ENCODE measurements at regions not wholly inside any gene's neighbourhood (a gene's known extent, or its start where the extent isn't known, plus 50 kb on each side); places are given as distances from the start of the nearest gene placed in this dataset.
A peak's percentile ranks its signal among the peaks of the same experiment; 100 is the strongest.

- Histone ChIP-seq H3K9me3 (ENCODE audit: control insufficient read depth in 2 of 3, insufficient read depth in 1 of 3, low read length in 3 of 3) (no peaks in the 10 kb centered on the region), H3K27ac (ENCODE audit: low read depth in 2 of 2, low read length in 2 of 2) (no peak overlapping the region), H3K4me3 (ENCODE audit: low read length in 3 of 3) (no peak overlapping the region), H3K36me3 (ENCODE audit: control insufficient read depth in 2 of 3, insufficient read depth in 3 of 3, low read length in 3 of 3) (no peaks in the 10 kb centered on the region), H3K27me3 (ENCODE audit: control insufficient read depth, insufficient read depth, low read length) (no peaks in the 10 kb centered on the region), H3K4me1 (ENCODE audit: control insufficient read depth in 2 of 3, insufficient read depth in 2 of 3, low read depth in 1 of 3, low read length in 3 of 3) (no peaks in the 10 kb centered on the region), H3K9ac (ENCODE audit: low read length in 3 of 3) (no peak overlapping the region)
- no peak for TF ChIP-seq CTCF (IDR thresholded peaks at IDR 0.05; ENCODE audit: borderline replicate concordance, extremely low read depth, insufficient read depth)
- peak in 1 of 5 donors; percentile 9 for DNase-seq
- no peak for FAIRE-seq
- intact Hi-C loops (cut with DNase I) = no loop called here
These were observed 886.2 kb downstream of the TYW1 start for GRCh38 chr7:67882843-67883242.

GRCh38 chr7:67890316-67890715 is 893.7 kb downstream of the TYW1 start:
- peaks cover 0 to 3% (median 0%) of the 10 kb centered on the region in 3 donors for H3K9me3 ChIP-seq (ENCODE audit: control insufficient read depth in 2 of 3, insufficient read depth in 1 of 3, low read length in 3 of 3)
- no peak overlapping the region for H3K4me3 ChIP-seq (ENCODE audit: low read length in 3 of 3)
- no peak overlapping the region for H3K9ac ChIP-seq (ENCODE audit: low read length in 3 of 3)
- TF ChIP-seq CTCF (IDR thresholded peaks at IDR 0.05; ENCODE audit: borderline replicate concordance, extremely low read depth, insufficient read depth) = no peak
- DNase-seq (peak in 1 of 5 donors; percentile 68), FAIRE-seq (no peak)
- intact Hi-C loops (cut with DNase I) = no loop called here
- H3K27me3 ChIP-seq (ENCODE audit: control insufficient read depth, insufficient read depth, low read length) = no peaks in the 10 kb centered on the region
- H3K4me1 ChIP-seq (ENCODE audit: control insufficient read depth in 2 of 3, insufficient read depth in 2 of 3, low read depth in 1 of 3, low read length in 3 of 3) = no peaks in the 10 kb centered on the region
- H3K27ac ChIP-seq (ENCODE audit: low read depth in 2 of 2, low read length in 2 of 2) = no peak overlapping the region
- no peaks in the 10 kb centered on the region for H3K36me3 ChIP-seq (ENCODE audit: control insufficient read depth in 2 of 3, insufficient read depth in 3 of 3, low read length in 3 of 3)

- Histone ChIP-seq H3K9ac (ENCODE audit: low read length in 3 of 3) (no peak overlapping the region), H3K4me3 (ENCODE audit: low read length in 3 of 3) (no peak overlapping the region), H3K27ac (ENCODE audit: low read depth in 2 of 2, low read length in 2 of 2) (no peak overlapping the region), H3K27me3 (ENCODE audit: control insufficient read depth, insufficient read depth, low read length) (no peaks in the 10 kb centered on the region), H3K4me1 (ENCODE audit: control insufficient read depth in 2 of 3, insufficient read depth in 2 of 3, low read depth in 1 of 3, low read length in 3 of 3) (no peaks in the 10 kb centered on the region), H3K9me3 (ENCODE audit: control insufficient read depth in 2 of 3, insufficient read depth in 1 of 3, low read length in 3 of 3) (peaks cover 0 to 1% (median 0%) of the 10 kb centered on the region in 3 donors), H3K36me3 (ENCODE audit: control insufficient read depth in 2 of 3, insufficient read depth in 3 of 3, low read length in 3 of 3) (no peaks in the 10 kb centered on the region)
- no peak for TF ChIP-seq CTCF (IDR thresholded peaks at IDR 0.05; ENCODE audit: borderline replicate concordance, extremely low read depth, insufficient read depth)
- intact Hi-C loops (cut with DNase I) = no loop called here
- DNase-seq (no peak), FAIRE-seq (no peak)
These were observed 898.1 kb downstream of the TYW1 start for GRCh38 chr7:67894746-67895145.

GRCh38 chr7:67896721-67897120 is 900.1 kb downstream of the TYW1 start:
- no peak overlapping the region for H3K27ac ChIP-seq (ENCODE audit: low read depth in 2 of 2, low read length in 2 of 2)
- H3K27me3 ChIP-seq (ENCODE audit: control insufficient read depth, insufficient read depth, low read length) = no peaks in the 10 kb centered on the region
- no peaks in the 10 kb centered on the region for H3K36me3 ChIP-seq (ENCODE audit: control insufficient read depth in 2 of 3, insufficient read depth in 3 of 3, low read length in 3 of 3)
- no peak overlapping the region for H3K9ac ChIP-seq (ENCODE audit: low read length in 3 of 3)
- TF ChIP-seq CTCF (IDR thresholded peaks at IDR 0.05; ENCODE audit: borderline replicate concordance, extremely low read depth, insufficient read depth) = no peak
- DNase-seq = no peak
- no peaks in the 10 kb centered on the region for H3K4me1 ChIP-seq (ENCODE audit: control insufficient read depth in 2 of 3, insufficient read depth in 2 of 3, low read depth in 1 of 3, low read length in 3 of 3)
- intact Hi-C loops (cut with DNase I) = no loop called here
- no peaks in the 10 kb centered on the region for H3K9me3 ChIP-seq (ENCODE audit: control insufficient read depth in 2 of 3, insufficient read depth in 1 of 3, low read length in 3 of 3)
- H3K4me3 ChIP-seq (ENCODE audit: low read length in 3 of 3) = no peak overlapping the region
- FAIRE-seq = no peak

Data from kidney (tissue), 13 donors.